ENCODE measurements at regions not wholly inside any gene's neighbourhood (a gene's known extent, or its start where the extent isn't known, plus 50 kb on each side); places are given as distances from the start of the nearest gene placed in this dataset.

- intact Hi-C loops (cut with DNase I) = no loop called here
- DNase-seq = no peak
Observed at GRCh38 chr11:95566211-95566610, 223.4 kb downstream of the FAM76B start.

- intact Hi-C loops (cut with DNase I) = no loop called here
- peak in 34 of 42 donors; percentile 3 to 77 (median 29) for DNase-seq
Observed at GRCh38 chr11:95565724-95566141, 223.8 kb downstream of the FAM76B start.

GRCh38 chr11:95563859-95564258 is 225.7 kb downstream of the FAM76B start:
- intact Hi-C loops (cut with DNase I) = no loop called here
- no peak for DNase-seq

- no peak for DNase-seq
- intact Hi-C loops (cut with DNase I) = no loop called here
Observed at GRCh38 chr11:95563173-95563572, 226.4 kb downstream of the FAM76B start.

GRCh38 chr11:95562196-95562921 is 227.2 kb downstream of the FAM76B start:
- intact Hi-C loops (cut with DNase I) = no loop called here
- DNase-seq = no peak

- DNase-seq = no peak
- intact Hi-C loops (cut with DNase I) = no loop called here
Observed at GRCh38 chr11:95559899-95560298, 229.7 kb downstream of the FAM76B start.

GRCh38 chr11:95557376-95557775 is 232.2 kb downstream of the FAM76B start:
- DNase-seq = no peak
- intact Hi-C loops (cut with DNase I) = no loop called here

GRCh38 chr11:95556342-95557163 is 233.0 kb downstream of the FAM76B start:
- intact Hi-C loops (cut with DNase I) = no loop called here
- DNase-seq = peak in 1 of 42 donors; percentile 39

- intact Hi-C loops (cut with DNase I) = no loop called here
Observed at GRCh38 chr11:95556011-95556341, 233.6 kb downstream of the FAM76B start.

GRCh38 chr11:95554911-95555310 is 234.7 kb downstream of the FAM76B start:
- intact Hi-C loops (cut with DNase I) = no loop called here
- DNase-seq = no peak

More at GRCh38 chr11:95556011-95556341, 233.6 kb downstream of the FAM76B start:
- DNase-seq = no peak

- intact Hi-C loops (cut with DNase I) = no loop called here
- no peak for DNase-seq
Observed at GRCh38 chr11:95549301-95549700, 240.3 kb downstream of the FAM76B start.

GRCh38 chr11:95548416-95548815 is 241.2 kb downstream of the FAM76B start:
- intact Hi-C loops (cut with DNase I) = no loop called here
- DNase-seq = no peak

GRCh38 chr11:95547976-95548375 is 241.6 kb downstream of the FAM76B start:
- intact Hi-C loops (cut with DNase I) = no loop called here
- no peak for DNase-seq

GRCh38 chr11:95547186-95547585 is 242.4 kb downstream of the FAM76B start:
- intact Hi-C loops (cut with DNase I) = no loop called here
- no peak for DNase-seq

GRCh38 chr11:95545116-95545875 is 244.3 kb downstream of the FAM76B start:
- DNase-seq = no peak
- intact Hi-C loops (cut with DNase I) = no loop called here

GRCh38 chr11:95544095-95544856 is 245.3 kb downstream of the FAM76B start:
- DNase-seq = no peak
- intact Hi-C loops (cut with DNase I) = no loop called here

GRCh38 chr11:95542868-95543551 is 246.6 kb downstream of the FAM76B start:
- intact Hi-C loops (cut with DNase I) = no loop called here

GRCh38 chr11:95541715-95542114 is 247.9 kb downstream of the FAM76B start:
- intact Hi-C loops (cut with DNase I) = no loop called here
- no peak for DNase-seq

More at GRCh38 chr11:95542868-95543551, 246.6 kb downstream of the FAM76B start:
- DNase-seq = no peak

All from head of caudate nucleus (tissue), 42 donors.